ENCODE measurements at regions not wholly inside any gene's neighbourhood (a gene's known extent, or its start where the extent isn't known, plus 50 kb on each side); places are given as distances from the start of the nearest gene placed in this dataset.

DNA sequence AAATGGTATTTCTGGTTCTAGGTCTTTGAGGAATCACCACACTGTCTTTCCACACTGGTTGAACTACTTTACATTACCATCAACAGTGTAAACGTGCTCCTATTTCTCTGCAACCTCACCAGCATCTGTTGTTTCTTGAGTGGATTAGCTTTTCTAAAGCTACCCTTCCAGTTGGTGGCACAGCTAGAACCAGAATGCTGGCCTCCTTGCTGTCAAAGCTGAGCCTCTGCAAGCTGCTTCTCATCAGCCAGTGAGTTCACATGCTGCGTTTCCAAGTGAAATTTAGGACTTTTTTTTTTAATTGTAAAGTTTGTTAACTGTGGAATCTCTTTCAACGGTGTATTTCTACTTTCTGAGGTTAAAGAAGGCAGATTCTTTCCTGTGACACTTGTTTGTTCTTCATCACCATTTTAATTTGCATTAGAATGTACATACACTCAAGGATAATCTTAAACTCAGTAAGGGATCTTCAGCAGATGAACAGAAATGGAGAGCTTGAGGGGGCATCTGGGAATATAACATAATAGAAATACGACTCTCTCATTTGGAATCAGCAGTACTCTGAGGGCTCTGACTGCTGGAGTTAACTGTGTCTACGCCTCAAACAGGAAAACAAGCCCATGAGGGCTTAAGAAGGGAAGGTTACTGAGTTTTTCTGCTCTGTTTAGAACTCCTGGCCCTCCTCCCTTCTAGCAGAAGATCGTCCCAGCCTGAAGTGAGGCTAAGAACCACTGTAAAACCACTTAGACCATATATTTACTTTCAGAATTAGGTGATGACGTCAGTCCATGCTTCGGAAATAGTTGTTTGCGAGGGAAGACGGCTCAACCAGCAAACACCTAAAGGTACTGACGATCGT is 148.4 kb upstream of the FAM20A start:
- no peak for DNase-seq (ENCODE audit: low spot score in 2 of 2)
- intact Hi-C loops (cut with DNase I; ENCODE audit: low total_unique reads): loop anchor here (10.0 kb wide), 1 partner anchor 185 kb away; no protein-coding TSS in a partner anchor

DNA sequence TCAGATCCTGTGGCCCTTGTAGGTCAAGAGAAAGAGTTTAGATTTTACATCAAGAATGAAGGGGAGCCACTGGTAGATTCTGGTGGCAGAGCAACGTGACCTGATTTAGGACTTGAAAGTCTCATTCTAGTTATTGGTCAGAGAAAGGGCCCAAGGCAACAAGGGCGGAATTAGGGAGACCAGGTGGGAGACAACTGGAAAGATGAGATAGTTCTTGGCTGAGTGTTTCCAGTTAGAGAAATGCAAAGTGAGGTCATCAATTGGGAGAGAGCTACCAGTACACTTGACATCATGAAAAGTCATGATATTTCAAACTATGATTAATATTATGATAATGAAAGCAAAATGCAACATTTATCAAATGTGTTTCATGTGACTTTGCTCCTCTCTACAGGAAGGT is 147.2 kb upstream of the FAM20A start:
- WGBS, 2 donors: 90 to 95% methylated on average over 2 of the region's 2 CpGs
- DNase-seq (ENCODE audit: low spot score in 2 of 2): no peak
- TF ChIP-seq CTCF (IDR thresholded peaks at IDR 0.05) (no peak), POLR2A (IDR thresholded peaks at IDR 0.05) (no peak)
- intact Hi-C loops (cut with DNase I; ENCODE audit: low total_unique reads): no loop called here
- H3K4me3 ChIP-seq (ENCODE audit: low read depth, poor library complexity, severe bottlenecking): no peak overlapping the region

More for the DNA sequence above, 148.4 kb upstream of the FAM20A start:
- TF ChIP-seq CTCF (IDR thresholded peaks at IDR 0.05): no peak
- WGBS, 2 donors: 66 to 69% methylated on average over 12 of the region's 12 CpGs
- H3K4me3 ChIP-seq (ENCODE audit: low read depth, poor library complexity, severe bottlenecking): no peak overlapping the region

DNA sequence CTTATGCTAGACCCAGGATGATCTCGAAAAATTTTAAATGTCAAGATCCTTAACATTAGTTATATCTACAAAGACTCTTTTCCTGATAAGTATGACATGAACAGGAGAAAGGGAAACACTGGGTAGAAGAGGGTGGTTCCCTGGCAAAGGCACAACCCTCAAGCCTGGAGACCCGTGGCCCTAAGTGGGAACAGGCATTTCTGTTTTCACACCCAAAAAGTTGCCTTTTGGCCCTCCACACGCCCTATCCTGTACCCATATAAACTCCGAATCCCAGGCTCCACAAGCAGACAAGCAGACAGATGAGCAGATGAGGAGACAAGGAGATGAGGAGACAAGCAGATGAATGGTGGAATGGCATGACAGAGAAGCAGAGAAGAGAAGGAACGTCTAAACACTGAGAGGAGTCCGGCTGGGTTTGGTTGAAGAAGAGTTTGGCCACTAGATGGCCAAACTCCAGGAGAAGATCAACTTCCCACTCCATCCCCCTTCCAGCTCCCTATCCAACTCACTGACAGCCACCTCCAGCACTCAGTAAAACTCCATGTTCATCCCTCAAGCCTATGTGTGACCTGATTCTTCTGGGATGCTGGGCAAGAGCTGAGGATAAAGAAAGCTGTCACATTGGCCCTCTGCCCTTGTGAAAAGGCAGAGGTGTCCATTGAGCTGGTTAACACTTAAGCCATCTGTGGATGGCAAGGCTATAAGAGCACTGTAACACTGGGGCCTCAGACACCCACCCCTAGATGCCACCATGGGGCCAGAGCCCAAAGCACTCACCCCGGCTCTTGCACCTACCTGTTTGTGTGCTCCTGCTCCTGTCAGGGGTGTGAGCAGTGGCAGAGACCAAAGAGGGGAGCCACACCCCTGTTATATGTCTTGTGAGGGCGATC is 139.6 kb upstream of the FAM20A start:
- TF ChIP-seq CTCF (IDR thresholded peaks at IDR 0.05) (no peak), POLR2A (IDR thresholded peaks at IDR 0.05) (no peak)
- no peak overlapping the region for H3K4me3 ChIP-seq (ENCODE audit: low read depth, poor library complexity, severe bottlenecking)
- intact Hi-C loops (cut with DNase I; ENCODE audit: low total_unique reads): no loop called here
- no peak for DNase-seq (ENCODE audit: low spot score in 2 of 2)
- 85 to 86% methylated on average over 8 of the region's 8 CpGs for WGBS, 2 donors

- no peak for DNase-seq (ENCODE audit: low spot score in 2 of 2)
- 61 to 62% methylated on average over 6 of the region's 6 CpGs for WGBS, 2 donors
- TF ChIP-seq CTCF (IDR thresholded peaks at IDR 0.05): no peak
- no peak for TF ChIP-seq POLR2A (IDR thresholded peaks at IDR 0.05)
- no peak overlapping the region for H3K4me3 ChIP-seq (ENCODE audit: low read depth, poor library complexity, severe bottlenecking)
- intact Hi-C loops (cut with DNase I; ENCODE audit: low total_unique reads): no loop called here
These were observed 136.7 kb upstream of the FAM20A start for GRCh38 chr17:68737761-68738443.

GRCh38 chr17:68734931-68735330 is 133.8 kb upstream of the FAM20A start:
- intact Hi-C loops (cut with DNase I; ENCODE audit: low total_unique reads): no loop called here
- no peak for DNase-seq (ENCODE audit: low spot score in 2 of 2)
- no peak overlapping the region for H3K4me3 ChIP-seq (ENCODE audit: low read depth, poor library complexity, severe bottlenecking)
- TF ChIP-seq CTCF (IDR thresholded peaks at IDR 0.05): no peak

Data from lower leg skin (tissue), 4 donors.